HEK293T (cell line): ENCODE measurements at regions not wholly inside any gene's neighbourhood (a gene's known extent, or its start where the extent isn't known, plus 50 kb on each side); places are given as distances from the start of the nearest gene placed in this dataset.
"Not testable (repeated sequence)": the region's sequence is repeated elsewhere in the genome, so short reads cannot be mapped to it uniquely, and the experiment has no call there.

Source experiments
- ARNT ChIP-seq: fragments of 450-650 bp; IDR thresholded peaks from 2 replicates; pipeline ENCODE4 v1.6.1; 2017; ENCODE audit warnings: mild to moderate bottlenecking
- BHLHE40 ChIP-seq: fragments of 450-650 bp; IDR thresholded peaks from 2 replicates; pipeline ENCODE4 v1.6.1; 2016; ENCODE audit warnings: mild to moderate bottlenecking, moderate library complexity, borderline replicate concordance
- ELF4 ChIP-seq: fragments of 450-650 bp; IDR thresholded peaks from 2 replicates; pipeline ENCODE4 v1.6.1; 2017; ENCODE audit warnings: antibody characterized with exemption
- FOXA1 ChIP-seq: fragments of 450-650 bp; IDR thresholded peaks from 2 replicates; pipeline ENCODE4 v1.6.1; 2016; ENCODE audit warnings: mild to moderate bottlenecking
- FOXK2 ChIP-seq: fragments of 450-650 bp; IDR thresholded peaks from 2 replicates; pipeline ENCODE4 v1.6.1; 2016; ENCODE audit warnings: mild to moderate bottlenecking
- FOXM1 ChIP-seq: fragments of 450-650 bp; IDR thresholded peaks from 2 replicates; pipeline ENCODE4 v1.6.1; 2017; ENCODE audit warnings: mild to moderate bottlenecking, borderline replicate concordance
- HDGF ChIP-seq: fragments of 450-650 bp; IDR thresholded peaks from 2 replicates; pipeline ENCODE4 v1.6.1; 2017; ENCODE audit warnings: antibody characterized with exemption, borderline replicate concordance
- LEF1 ChIP-seq: fragments of 450-650 bp; IDR thresholded peaks from 2 replicates; pipeline ENCODE4 v1.6.1; 2017; ENCODE audit warnings: mild to moderate bottlenecking, borderline replicate concordance
- SP1 ChIP-seq: fragments of 450-650 bp; IDR thresholded peaks from 2 replicates; pipeline ENCODE4 v1.6.1; 2017
- SUZ12 ChIP-seq: fragments of 450-650 bp; IDR thresholded peaks from 2 replicates; pipeline ENCODE4 v1.6.1; 2016; ENCODE audit warnings: mild to moderate bottlenecking
- TARDBP ChIP-seq: fragments of 450-650 bp; IDR thresholded peaks from 2 replicates; pipeline ENCODE4 v1.6.1; 2016
- ZNF384 ChIP-seq: fragments of 450-650 bp; IDR thresholded peaks from 2 replicates; pipeline ENCODE4 v1.6.1; 2016
- TF ChIP-seq, protein P1 (sequence below): fragments of 450-650 bp; IDR thresholded peaks from 2 replicates; pipeline ENCODE4 v1.6.1; 2016

DNA sequence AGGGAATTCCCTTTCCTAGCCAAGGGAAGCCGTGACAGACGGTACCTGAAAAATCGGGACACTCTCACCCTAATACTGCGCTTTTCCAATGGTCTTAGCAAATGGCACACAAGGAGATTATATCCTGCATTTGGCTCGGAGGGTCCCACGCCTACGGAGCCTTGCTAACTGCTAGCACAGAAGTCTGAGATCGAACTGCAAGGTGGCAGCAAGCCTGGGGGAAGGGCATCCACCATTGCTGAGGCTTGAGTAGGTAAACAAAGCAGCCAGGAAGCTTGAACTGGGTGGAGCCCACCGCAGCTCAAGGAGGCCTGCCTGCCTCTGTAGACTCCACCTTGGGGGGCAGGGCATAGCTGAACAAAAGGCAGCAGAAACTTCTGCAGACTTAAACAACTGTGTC is 560.6 kb downstream of the SOX5 start:
- TF ChIP-seq HDGF, ELF4, BHLHE40, ARNT, LEF1, FOXK2, SP1, FOXM1, FOXA1, TARDBP, SUZ12, ZNF384: not testable (repeated sequence)
- TF ChIP-seq, protein P1, sequence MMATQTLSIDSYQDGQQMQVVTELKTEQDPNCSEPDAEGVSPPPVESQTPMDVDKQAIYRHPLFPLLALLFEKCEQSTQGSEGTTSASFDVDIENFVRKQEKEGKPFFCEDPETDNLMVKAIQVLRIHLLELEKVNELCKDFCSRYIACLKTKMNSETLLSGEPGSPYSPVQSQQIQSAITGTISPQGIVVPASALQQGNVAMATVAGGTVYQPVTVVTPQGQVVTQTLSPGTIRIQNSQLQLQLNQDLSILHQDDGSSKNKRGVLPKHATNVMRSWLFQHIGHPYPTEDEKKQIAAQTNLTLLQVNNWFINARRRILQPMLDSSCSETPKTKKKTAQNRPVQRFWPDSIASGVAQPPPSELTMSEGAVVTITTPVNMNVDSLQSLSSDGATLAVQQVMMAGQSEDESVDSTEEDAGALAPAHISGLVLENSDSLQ, result not testable (repeated sequence)
